HG02938 (cell line): ENCODE measurements at regions not wholly inside any gene's neighbourhood (a gene's known extent, or its start where the extent isn't known, plus 50 kb on each side); places are given as distances from the start of the nearest gene placed in this dataset.
"Not testable (repeated sequence)": the region's sequence is repeated elsewhere in the genome, so short reads cannot be mapped to it uniquely, and the experiment has no call there.

Source experiments
- ATAC-seq: cut with Tn5 transposase; IDR thresholded peaks from one replicate; pipeline ENCODE4 v1.9.1; 2021; ENCODE audit warnings: mild to moderate bottlenecking, moderate library complexity; ENCODE audit not compliant: unreplicated experiment

DNA sequence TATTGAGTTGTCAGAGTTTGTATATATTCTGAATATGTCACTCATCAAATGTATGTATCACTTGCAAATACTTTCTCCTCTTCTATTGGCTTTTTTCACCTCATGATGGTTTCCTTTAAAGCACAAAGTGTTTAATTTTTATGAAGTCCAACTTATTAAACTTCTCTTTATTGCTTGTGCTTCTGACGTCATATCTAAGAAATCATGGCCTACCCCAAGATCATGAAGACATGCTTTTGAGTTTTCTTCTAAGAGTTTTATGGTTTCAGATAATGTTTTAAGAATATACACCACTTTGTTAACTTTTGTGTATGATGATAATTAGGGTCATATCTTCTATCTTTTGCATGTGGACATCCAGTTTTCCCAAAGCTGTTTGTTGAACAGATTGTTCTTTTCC lies 417.2 kb upstream of the ATP10A start:
- ATAC-seq = no peak

DNA sequence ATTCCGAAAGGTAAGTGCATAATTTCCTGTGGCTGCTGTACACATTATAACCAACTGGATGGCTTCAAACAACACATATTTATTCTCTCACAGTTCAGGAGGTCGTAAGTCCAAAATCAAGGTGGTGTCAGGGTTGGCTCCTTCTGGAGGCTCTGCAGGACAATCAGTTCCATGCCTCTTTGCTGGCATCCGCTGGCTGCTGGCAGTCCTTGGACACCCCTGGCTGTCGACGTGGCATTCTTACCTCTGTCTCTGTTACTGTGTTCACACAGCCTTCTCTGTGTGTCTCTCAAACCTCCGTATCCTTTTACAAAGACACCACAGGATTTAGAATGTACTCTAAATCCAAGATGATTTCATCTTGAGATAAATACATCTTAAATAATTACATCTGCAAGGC lies 398.8 kb upstream of the ATP10A start:
- no peak for ATAC-seq

DNA sequence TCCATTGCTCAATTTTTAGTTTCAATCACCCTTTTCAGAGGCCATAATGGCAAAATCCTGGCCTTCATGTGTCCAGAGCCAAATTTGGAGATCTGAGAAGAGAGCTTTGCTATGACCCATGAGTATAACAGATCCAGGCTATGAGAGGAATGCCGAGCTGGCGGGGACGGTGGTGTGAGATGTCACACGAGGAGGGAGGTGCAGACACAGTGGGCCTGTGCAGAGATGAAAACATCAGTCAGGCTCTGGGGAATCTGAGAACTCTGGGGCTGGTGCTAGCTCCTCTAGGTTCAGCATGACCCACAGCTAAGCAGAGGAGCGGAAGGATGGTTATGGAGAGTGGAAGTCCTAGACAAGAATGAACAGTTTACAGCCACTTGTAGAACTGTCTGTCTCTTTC lies 398.3 kb upstream of the ATP10A start:
- no peak for ATAC-seq

DNA sequence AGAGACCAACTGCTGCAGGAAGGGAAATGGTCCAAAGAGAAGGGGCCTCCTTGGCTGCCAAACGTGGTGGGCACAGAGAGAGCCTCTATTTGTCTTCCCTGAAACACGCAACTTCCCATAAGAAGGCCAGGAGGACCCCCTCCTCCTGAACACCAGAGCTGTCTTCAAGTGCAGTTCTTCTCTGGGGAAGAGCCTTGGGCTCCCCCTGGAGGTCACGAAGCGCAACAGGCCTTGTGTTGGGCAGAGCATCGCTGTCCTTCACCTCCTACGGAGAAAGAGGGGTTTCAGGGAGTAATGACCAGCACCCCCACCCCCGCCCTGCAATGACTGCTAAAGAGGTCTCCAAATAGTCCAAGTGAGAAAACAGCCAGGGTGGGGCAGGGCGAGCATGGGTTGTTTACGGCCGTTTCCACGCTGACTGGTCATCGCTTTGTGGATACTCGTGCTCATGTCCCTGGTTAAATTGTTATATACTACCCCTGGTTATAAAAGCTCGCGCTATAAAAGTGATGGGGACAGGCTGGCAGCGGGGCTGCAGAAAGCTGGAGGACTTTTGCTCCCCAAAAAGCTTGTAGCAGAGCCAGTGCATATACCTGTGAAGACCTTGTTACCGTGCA lies 397.5 kb upstream of the ATP10A start:
- ATAC-seq = no peak

DNA sequence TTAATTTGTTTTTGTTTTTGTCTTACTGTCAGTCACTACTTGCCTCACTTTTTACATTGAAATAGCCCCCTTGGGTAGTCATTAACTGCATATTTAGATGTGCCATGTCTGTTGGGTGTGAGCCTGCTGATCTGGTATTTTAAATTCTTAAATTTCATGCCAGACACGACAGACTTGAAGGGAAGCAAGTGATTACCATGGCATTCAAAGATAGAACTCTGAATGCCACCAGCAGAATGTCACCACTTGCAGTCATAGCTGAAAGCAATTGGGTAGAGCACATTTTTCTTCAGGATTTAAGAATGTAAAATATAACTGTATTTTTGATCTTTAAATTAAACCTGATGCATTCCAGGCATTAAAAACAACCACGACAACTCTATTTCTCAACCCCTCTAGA lies 396.5 kb upstream of the ATP10A start:
- ATAC-seq = no peak

DNA sequence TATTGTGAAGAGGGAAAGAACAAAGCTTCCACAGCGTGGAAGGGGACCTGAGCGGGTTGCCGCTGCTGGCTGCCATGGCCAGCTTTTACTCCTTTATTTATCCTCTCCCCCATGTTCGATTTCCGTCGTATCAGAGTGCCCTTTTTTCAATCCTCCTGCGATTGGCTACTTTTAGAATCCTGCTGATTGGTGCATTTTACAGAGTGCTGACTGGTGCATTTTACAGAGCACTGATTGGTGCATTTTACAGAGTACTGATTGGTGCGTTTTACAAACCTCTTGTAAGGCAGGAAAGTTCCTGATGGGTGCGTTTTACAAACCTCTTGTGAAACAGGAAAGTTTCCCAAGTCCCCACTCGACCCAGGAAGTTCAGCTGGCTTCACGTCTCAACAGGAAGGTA lies 381.7 kb upstream of the ATP10A start:
- ATAC-seq = not testable (repeated sequence)

DNA sequence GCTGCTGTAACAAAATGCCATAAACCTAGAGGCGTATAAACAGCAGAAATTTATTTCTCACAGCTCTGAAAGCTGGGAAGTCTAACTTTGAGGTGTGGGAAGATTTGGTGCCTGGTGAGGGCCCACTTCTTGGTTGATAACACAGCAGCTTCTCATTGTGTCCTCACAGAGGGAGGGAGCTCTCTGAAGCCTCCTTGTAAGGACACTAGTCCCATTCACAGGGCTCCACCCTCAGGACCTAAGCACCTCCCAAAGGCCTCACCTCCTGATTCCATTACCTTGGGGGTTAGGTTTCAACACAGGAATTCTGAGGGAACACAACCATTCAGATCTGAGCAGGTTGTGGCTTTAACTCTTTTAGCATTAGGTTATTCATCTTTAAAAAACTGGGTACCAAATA lies 380.3 kb upstream of the ATP10A start:
- ATAC-seq = no peak

DNA sequence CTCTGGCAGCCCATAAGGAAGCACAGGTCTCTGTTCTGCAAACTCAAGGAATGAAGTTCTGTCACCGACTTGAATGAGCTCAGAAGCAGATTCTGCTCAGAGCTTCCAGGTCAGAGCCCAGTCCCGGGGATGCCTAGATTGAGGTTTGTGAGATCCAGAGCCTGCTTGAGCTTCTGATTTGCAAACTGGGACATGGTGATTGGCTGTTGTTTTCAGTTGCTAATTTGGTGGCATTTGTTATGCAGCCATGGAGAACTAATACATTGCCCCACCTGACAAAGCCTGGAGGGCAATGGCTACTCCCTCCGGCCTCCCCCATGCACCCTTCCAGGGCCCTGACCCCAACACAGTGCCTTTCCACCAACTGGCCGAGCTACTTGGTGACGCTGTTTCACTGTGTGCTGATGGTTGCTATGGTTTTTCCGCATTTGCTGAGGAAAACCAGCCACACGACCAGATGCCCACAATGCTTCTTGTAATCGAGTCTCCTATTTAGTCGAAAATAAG lies 379.5 kb upstream of the ATP10A start:
- no peak for ATAC-seq

DNA sequence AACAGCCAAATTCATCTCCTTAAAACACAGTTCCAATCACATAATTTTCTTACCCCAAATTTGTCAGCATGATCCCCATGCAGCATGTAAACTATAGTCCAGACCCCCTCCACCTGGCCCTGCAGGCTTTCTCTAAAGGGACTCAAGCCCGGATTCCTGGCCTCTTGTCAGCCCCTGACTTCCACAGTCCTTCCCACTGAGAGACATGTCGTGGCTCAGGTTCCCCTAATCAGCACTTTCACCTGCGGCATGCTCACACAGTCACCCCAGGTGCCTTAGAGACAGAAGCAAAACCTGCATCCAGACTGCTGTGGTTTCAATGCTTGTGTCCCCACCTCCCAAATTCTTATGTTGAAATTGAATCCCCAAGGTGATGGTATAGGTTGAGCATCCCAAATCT lies 372.7 kb upstream of the ATP10A start:
- ATAC-seq = no peak

DNA sequence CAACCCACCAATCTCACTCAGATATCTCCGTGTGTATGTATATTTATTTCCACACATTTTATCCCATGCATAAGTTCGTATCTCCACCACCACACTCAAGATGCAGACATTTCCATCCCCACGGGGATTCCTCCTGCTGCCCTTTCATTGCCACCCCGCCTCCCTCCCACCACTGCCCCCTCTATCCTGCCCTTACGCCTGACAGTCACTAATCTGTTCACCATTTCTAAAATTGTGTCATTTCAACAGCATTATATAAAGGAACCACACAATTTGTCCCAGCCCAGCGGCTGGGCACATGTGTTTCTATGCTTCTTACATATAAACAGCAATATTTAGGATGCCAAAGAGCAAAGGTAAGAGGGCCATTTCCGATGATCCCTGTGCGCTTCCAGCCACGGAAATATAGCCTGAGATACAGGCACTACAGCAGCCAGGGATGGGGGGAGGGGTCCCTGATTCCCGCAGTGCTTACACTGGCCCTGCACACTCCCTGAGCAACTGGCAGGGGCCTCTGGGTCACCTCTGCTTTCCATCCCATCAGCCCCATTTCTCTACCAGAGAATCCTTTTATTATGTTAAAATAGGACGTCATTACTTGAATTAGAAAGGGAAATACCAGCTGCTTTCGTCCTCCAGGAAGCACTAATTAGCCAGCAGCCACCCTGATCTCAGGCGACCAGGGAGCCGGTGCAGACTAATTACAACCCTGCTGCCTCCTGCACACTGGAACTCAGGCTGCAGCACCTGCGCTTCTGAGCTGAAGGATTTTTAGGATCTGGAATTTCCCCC lies 372.0 kb upstream of the ATP10A start:
- no peak for ATAC-seq

DNA sequence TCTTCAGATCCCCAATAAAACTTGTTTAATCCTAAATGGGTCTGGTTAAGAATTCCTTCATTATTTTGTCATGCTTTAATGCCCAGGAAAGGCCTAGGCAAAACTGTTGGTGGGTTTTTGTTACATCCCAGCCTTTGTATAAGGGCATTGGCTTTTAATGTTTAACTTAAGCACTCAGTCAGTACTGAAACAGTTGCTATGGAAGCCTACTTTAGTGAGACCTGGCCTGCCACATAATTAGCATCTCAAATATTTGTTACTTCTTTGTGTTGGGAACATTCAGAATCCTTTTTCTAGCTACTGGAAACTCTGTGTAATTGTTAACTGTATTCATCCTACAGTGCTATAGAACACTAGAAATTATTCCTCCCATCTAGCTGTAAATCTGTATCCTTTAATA lies 369.6 kb upstream of the ATP10A start:
- ATAC-seq = no peak

DNA sequence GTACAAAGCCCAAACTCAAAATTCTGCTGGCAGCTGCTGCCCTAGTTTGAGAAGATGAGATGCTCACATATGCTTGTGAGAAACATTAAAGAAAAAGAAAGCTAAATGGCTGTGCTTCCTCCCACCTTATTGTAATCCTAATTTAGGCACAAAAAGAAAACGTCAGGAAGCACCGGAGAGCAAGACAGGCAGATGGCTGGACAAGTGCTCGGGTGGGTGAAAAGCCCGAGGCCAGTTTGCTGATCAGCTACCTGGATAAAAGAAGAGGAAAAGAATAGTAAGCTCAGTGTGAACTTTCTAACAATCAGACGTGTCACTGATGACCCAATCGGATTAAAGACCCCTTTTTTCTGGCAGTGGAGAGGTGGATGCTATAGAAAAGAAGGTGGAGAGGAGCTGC lies 368.0 kb upstream of the ATP10A start:
- no peak for ATAC-seq

DNA sequence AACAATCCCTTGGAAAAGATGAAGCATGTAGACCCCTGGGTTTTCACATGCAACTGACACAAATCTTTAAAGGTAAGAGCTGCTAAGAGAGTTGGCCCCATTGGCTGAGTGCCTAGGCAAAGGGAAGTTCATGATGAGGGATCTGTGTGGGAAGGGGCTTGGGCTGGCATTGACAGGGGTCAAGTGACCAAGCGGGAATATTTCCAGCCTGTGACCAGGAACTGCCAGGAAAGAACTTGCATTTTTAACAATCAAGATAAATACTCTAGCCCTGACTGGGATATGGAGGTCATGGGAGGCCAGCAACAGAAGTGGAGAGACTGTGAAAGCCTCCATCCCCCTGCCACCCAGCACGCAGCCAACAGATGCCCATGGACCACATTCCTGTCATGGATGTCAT lies 361.1 kb upstream of the ATP10A start:
- no peak for ATAC-seq

DNA sequence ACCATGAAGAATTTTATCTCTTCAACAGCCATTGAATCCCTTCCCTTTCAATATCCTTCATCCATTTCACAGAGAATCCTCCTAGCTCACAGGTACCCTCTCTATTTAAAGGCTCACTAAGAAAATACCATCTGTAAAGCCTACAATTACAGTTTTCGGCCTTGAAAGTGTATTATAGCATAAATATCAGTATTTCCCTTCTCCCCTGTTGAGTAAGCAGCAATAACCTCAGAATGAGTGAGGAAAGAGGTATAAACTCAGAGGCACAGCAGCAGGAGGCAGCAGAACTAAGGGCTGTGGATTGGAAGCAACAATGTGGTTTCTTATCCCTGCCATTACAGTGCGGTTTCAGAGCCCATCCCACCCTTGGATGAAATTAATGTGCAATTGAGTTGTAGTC lies 360.6 kb upstream of the ATP10A start:
- ATAC-seq = no peak

DNA sequence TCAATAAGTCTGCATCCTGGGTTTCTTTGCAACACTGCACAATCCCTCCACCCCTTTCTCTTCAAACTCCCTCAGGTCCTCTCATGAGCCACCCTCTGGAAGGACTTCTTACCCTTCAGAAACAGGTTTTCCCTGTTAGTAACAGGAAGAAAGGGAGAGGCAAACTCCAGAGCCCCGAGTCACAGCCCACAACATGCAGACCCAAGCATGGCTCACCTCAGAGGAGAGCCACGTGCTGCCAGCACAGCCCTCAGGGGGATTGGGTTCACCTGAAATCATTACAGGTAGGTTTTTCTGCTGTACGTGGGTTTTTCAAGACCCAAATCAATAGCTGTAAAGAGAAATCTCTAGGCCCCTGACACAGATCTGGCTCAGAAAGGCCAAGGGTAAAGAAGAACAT lies 359.7 kb upstream of the ATP10A start:
- no peak for ATAC-seq

DNA sequence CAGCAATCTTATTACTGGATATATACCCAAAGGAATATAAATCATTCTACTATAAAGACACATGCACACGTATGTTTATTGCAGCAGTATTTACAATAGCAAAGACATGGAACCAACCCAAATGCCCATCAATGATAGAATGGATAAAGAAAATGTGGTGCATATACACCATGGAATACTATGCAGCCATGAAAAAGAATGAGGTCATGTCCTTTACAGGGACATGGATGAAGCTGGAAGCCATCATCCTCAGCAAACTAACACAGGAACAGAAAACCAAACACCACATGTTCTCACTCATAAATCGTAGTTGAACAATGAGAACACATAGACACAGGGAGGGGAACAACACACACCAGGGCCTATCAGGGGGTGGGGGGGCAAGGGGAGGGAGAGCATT lies 353.9 kb upstream of the ATP10A start:
- not testable (repeated sequence) for ATAC-seq

DNA sequence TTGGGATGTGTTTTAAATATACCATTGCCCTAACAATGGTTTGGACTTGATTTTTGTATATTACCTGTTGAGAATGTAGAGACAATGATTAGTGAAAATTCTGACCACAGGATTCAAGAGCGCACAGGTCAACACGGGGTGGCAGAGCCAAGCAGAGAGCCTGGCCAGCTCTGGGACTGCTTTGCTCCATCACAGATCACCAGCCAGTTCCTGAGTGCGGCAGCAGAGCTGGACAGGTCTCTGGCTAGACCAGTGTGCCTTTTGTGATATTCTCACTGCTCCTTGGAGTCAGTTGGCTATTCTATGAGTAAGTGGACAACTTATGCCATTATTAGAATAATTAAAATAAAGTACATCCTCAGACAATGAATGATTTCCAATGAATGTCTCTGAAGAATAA lies 351.2 kb upstream of the ATP10A start:
- no peak for ATAC-seq

DNA sequence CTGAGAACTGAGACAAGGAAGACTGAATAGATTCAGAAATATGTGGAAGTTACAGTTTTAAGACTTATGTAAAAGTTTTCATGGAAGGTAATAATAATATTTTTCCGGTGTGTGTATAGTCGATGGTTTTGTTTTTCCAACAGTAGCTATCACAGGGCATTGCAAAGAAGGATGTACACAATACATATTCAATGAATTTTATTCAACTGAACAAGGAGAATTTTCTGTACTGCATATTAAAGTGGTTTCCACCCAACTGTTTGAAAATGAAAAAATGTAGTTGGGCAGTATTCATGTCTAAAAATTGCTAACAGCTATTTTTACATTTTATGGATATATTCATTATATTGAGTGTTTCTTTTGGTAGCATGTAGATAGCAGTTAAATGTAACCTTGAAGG lies 350.3 kb upstream of the ATP10A start:
- no peak for ATAC-seq

DNA sequence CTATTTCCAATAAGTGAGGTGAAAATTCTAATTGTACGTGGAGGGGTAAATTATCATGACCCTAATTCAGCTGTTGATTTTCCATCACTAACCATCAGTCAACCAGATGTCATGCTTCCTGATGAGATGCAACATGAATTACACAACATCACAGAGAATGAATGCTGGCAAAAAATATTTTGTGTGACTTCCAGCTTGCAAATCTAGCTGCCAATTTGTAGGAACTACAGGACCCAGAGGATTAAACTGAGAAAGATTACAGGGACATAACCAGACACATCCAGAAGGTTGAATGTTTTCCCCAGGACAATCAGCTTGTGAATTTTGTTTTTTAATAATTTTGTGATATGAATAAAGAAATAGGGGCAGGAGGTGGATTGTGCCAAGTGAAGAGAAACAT lies 349.0 kb upstream of the ATP10A start:
- ATAC-seq = no peak

DNA sequence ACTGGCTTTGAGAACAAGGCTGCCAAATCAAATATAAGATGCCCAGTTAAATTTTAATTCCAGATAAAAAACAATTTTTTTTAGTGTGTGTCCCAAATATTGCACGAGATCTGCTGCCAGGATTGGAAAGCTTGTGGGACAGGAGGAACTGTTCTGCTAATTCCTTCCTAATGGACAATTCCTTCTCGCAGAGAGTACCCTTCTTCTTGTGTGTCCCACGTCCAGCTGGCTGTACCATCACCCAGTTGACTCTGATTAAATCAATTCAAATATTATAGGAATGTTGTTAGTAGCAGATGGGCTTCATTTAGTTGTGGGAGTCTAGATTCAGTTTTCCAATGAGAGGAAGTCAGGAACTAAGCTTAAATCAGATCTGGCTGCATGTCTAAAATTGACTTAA lies 347.9 kb upstream of the ATP10A start:
- no peak for ATAC-seq

DNA sequence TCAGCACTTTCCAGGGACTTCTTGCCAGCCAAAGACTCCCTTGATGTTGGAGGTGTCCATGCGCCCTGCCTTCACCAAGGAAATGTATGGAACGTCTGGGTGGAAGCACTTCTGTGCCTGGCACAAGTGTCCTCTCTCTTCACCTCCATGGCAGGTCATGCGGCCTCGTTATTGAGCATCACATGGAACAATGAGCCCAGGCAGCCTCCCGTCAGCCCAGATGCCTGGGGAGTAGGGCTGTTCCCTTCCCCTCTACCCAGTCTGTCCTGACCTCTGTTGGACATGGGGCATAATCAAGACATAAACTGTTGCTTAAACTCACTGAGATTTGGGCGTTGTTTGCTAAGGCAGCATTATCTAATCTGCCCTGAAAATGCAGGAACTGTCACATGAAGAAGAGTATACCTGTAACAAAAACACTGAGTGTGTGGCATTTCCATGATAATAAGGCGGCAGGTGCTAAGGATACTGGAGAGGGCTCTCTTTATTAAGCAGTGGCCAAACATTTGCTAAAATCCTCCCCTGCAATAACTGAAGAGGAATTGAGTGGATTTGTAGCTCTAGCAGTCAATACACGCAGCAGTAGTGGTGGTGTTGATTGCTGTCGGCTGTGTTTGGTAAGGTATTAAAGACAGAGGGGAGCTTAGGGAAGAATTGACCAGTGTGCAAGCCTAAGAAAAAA lies 338.2 kb upstream of the ATP10A start:
- ATAC-seq = no peak

DNA sequence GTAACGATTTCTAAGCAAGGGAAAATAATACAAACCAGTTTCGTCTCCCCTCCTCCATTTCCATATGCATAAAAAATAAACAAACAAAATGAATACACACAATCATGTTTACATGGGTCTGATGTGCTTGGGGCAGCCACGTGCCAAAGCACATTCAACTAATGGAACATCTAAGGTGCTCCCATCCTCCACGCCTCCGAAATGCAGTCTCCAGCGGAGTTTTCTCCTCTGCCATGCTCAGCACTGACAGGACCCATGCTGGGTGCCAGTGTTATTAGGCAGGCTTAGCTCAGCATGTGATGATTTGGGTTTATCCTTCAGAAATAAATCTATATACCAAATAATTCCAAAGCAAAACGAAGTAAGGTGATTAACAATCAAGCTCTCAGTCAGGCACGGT lies 337.3 kb upstream of the ATP10A start:
- no peak for ATAC-seq
